B cell (primary cell): ENCODE measurements at regions not wholly inside any gene's neighbourhood (a gene's known extent, or its start where the extent isn't known, plus 50 kb on each side); places are given as distances from the start of the nearest gene placed in this dataset.

ENCODE experiments used
- ATAC-seq: fragments of 200-7000 bp; cut with Tn5 transposase; one replicate; pipeline ENCODE4 v1.10.0; 2021; ENCODE audit warnings: low read depth, mild to moderate bottlenecking, moderate number of reproducible peaks, moderate library complexity
- CTCF ChIA-PET: fragments of 350-600 bp; sonication (Branson Sonifier 250); formaldehyde crosslinking; loops from one replicate; lab custom pipeline; 2021; ENCODE audit warnings: antibody characterized with exemption, inconsistent platforms; lab: Charles Lee
- POLR2A ChIA-PET: fragments of 350-600 bp; sonication (Branson Sonifier 250); formaldehyde crosslinking; loops from one replicate; lab custom pipeline; 2021; ENCODE audit warnings: antibody characterized with exemption; lab: Charles Lee
- DNase-seq: peaks from one replicate; pipeline ENCODE4 v3.0.0; 2013
- H2AFZ ChIP-seq: 2 replicates; pipeline ENCODE4 v1.6.1; 2012; ENCODE audit warnings: mild to moderate bottlenecking, low read depth, low read length; ENCODE audit not compliant: insufficient read depth, poor library complexity, severe bottlenecking
- H3K27ac ChIP-seq, 2 donors: 1 replicate in 1 of 2; 2 replicates in 1 of 2; pipeline ENCODE4 v1.5.1; 2012 to 2013; ENCODE audit warnings: low read length in 2 of 2, mild to moderate bottlenecking in 2 of 2, moderate library complexity in 1 of 2
- H3K27me3 ChIP-seq, 4 experiments: fragments of 200-600 bp in 1 of 4; sonication (generic) in 1 of 4; replicated peaks in 1 of 4; 1 replicate in 2 of 4; 2 replicates in 2 of 4; pipeline versions ENCODE4 v1.6.1 to v1.7.0; 2013 to 2016; ENCODE audit warnings: low read length in 3 of 4, mild to moderate bottlenecking in 2 of 4, mixed read lengths in 1 of 4, moderate library complexity in 1 of 4; ENCODE audit not compliant: insufficient read depth in 4 of 4, control insufficient read depth in 3 of 4; ENCODE audit errors: control extremely low read depth in 1 of 4
- H3K36me3 ChIP-seq, 2 experiments: replicated peaks in 1 of 2; 1 replicate in 1 of 2; 2 replicates in 1 of 2; pipeline versions ENCODE4 v1.6.1 to v1.7.1; 2013; ENCODE audit warnings: low read length in 1 of 2; ENCODE audit not compliant: insufficient read depth in 2 of 2, control insufficient read depth in 1 of 2; ENCODE audit errors: control extremely low read depth in 1 of 2, extremely low read depth in 1 of 2
- H3K4me1 ChIP-seq, 2 donors: fragments of 200-600 bp in 1 of 2; sonication (generic) in 1 of 2; 1 replicate in 1 of 2; 2 replicates in 1 of 2; pipeline versions ENCODE4 v1.5.1 to v1.6.1; 2013 to 2017; ENCODE audit warnings: low read length in 2 of 2; ENCODE audit not compliant: control insufficient read depth in 2 of 2, insufficient read depth in 2 of 2
- H3K4me2 ChIP-seq: replicated peaks from 2 replicates; pipeline ENCODE3; 2012; ENCODE audit warnings: mild to moderate bottlenecking, low read depth, low read length; ENCODE audit not compliant: poor library complexity, severe bottlenecking
- H3K4me3 ChIP-seq, 5 experiments: fragments of 200-600 bp in 1 of 5; sonication (generic) in 1 of 5; 1 replicate in 3 of 5; 2 replicates in 2 of 5; pipeline versions ENCODE4 v1.5.1 to v1.7.0; 2011 to 2016; ENCODE audit warnings: low read length in 4 of 5, mild to moderate bottlenecking in 4 of 5, low read depth in 2 of 5, control low read depth in 1 of 5, moderate library complexity in 1 of 5; ENCODE audit not compliant: insufficient read depth in 1 of 5; ENCODE audit errors: control extremely low read depth in 1 of 5, extremely low read depth in 1 of 5
- H3K79me2 ChIP-seq: fragments of 200-600 bp; sonication (generic); one replicate; pipeline ENCODE4 v1.6.0; 2016; ENCODE audit warnings: low read length; ENCODE audit not compliant: control insufficient read depth, insufficient read depth
- H3K9ac ChIP-seq: fragments of 200-600 bp; sonication (generic); 2 replicates; pipeline ENCODE4 v1.6.1; 2017; ENCODE audit warnings: mild to moderate bottlenecking, low read length, moderate library complexity
- H3K9me3 ChIP-seq, 3 donors: one replicate each; pipeline versions ENCODE4 v1.6.1 to v1.7.1; 2013; ENCODE audit warnings: low read length in 2 of 3; ENCODE audit not compliant: control insufficient read depth in 2 of 3, insufficient read depth in 1 of 3; ENCODE audit errors: control extremely low read depth in 1 of 3
- H4K20me1 ChIP-seq: 2 replicates; pipeline ENCODE4 v1.6.0; 2012; ENCODE audit warnings: mild to moderate bottlenecking, low read length; ENCODE audit not compliant: insufficient read depth, control insufficient read depth, poor library complexity, severe bottlenecking
- H3K27ac Mint-ChIP-seq: one replicate; pipeline ENCODE4 v1.8.0; 2021; ENCODE audit warnings: mixed read lengths
- H3K27me3 Mint-ChIP-seq: one replicate; pipeline ENCODE4 v1.8.0; 2021; ENCODE audit warnings: mixed read lengths
- H3K4me1 Mint-ChIP-seq: one replicate; pipeline ENCODE4 v1.8.0; 2021; ENCODE audit warnings: mixed read lengths
- H3K4me3 Mint-ChIP-seq: one replicate; pipeline ENCODE4 v1.8.0; 2021; ENCODE audit warnings: mixed read lengths
- H3K9me3 Mint-ChIP-seq: one replicate; pipeline ENCODE4 v1.8.0; 2022; ENCODE audit warnings: mixed read lengths; ENCODE audit not compliant: insufficient read depth
- EZH2 ChIP-seq: IDR thresholded peaks from 2 replicates; pipeline ENCODE4 v1.6.1; 2012; ENCODE audit warnings: borderline replicate concordance, low read depth, mild to moderate bottlenecking, moderate library complexity, low read length; ENCODE audit not compliant: insufficient read depth, poor library complexity, severe bottlenecking
- WGBS: methylation state at CpG from one replicate; pipeline ENCODE4 v1.1.5; 2013; ENCODE audit warnings: missing lambda C conversion rate; ENCODE audit not compliant: insufficient coverage; 5-methylcytosine and 5-hydroxymethylcytosine counted together
- intact Hi-C: fragments of 100-400 bp; cut with micrococcal nuclease; formaldehyde crosslinking; loops from one replicate; pipeline ENCODE4 v1.10.0; 2022
- TF ChIP-seq, protein P1 (sequence below): fragments of 200-600 bp; IDR thresholded peaks from one replicate; pipeline ENCODE4 v1.8.0; 2022; ENCODE audit warnings: antibody characterized with exemption, mild to moderate bottlenecking

- WGBS = 80% methylated on average over 1 of the region's 2 CpGs
- Mint-ChIP-seq H3K27me3 (no peaks in the 10 kb centered on the region), H3K4me3 (no peak overlapping the region), H3K9me3 (no peaks in the 10 kb centered on the region), H3K27ac (no peak overlapping the region), H3K4me1 (no peaks in the 10 kb centered on the region)
- no peaks in the 10 kb centered on the region for H4K20me1 ChIP-seq
- H3K27ac ChIP-seq = no peak overlapping the region
- no peaks in the 10 kb centered on the region for H3K27me3 ChIP-seq
- DNase-seq (no peak), ATAC-seq (no peak)
- H3K9me3 ChIP-seq = no peaks in the 10 kb centered on the region
- H3K9ac ChIP-seq = no peak overlapping the region
- ChIA-PET POLR2A (no interaction called here), CTCF (no interaction called here)
- H3K4me3 ChIP-seq = no peak overlapping the region
- H3K4me2 ChIP-seq = no peak overlapping the region
- no peaks in the 10 kb centered on the region for H3K79me2 ChIP-seq
- TF ChIP-seq, protein P1, sequence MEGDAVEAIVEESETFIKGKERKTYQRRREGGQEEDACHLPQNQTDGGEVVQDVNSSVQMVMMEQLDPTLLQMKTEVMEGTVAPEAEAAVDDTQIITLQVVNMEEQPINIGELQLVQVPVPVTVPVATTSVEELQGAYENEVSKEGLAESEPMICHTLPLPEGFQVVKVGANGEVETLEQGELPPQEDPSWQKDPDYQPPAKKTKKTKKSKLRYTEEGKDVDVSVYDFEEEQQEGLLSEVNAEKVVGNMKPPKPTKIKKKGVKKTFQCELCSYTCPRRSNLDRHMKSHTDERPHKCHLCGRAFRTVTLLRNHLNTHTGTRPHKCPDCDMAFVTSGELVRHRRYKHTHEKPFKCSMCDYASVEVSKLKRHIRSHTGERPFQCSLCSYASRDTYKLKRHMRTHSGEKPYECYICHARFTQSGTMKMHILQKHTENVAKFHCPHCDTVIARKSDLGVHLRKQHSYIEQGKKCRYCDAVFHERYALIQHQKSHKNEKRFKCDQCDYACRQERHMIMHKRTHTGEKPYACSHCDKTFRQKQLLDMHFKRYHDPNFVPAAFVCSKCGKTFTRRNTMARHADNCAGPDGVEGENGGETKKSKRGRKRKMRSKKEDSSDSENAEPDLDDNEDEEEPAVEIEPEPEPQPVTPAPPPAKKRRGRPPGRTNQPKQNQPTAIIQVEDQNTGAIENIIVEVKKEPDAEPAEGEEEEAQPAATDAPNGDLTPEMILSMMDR = no peak
- TF ChIP-seq EZH2 = no peak
- H3K36me3 ChIP-seq = no peaks in the 10 kb centered on the region
- no peaks in the 10 kb centered on the region for H3K4me1 ChIP-seq
- H2AFZ ChIP-seq = no peak overlapping the region
- intact Hi-C loops = no loop called here
Observed at GRCh38 chr3:104206925-104207324, 1159.8 kb upstream of the ALCAM start.

DNA sequence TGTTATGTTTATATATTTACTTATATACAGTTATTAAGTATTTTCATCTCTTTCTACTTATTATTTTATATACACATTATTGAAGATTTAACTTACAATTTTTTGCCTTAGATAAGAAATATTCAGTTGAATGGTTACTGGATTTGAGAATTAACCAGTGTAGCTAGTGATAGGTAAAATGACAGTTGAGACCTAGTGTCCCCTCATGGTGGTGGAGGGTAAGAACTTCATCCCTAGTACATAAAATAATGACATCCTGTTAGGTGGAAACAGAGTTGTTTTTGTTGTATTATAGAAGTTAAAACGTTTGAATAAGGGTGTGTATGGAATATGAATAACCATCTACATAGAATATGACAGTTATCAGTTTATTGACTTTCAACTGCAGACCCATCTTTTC, 1152.4 kb upstream of the ALCAM start:
- no peak overlapping the region for H3K4me2 ChIP-seq
- whole genome bisulfite sequencing = no CpG with 5 or more reads among the region's 1 CpG
- Mint-ChIP-seq H3K4me1 (peaks cover 4% of the 10 kb centered on the region), H3K27ac (no peak overlapping the region), H3K27me3 (no peaks in the 10 kb centered on the region), H3K9me3 (peaks cover 2% of the 10 kb centered on the region), H3K4me3 (no peak overlapping the region)
- H3K9me3 ChIP-seq = no peaks in the 10 kb centered on the region
- no peaks in the 10 kb centered on the region for H3K4me1 ChIP-seq
- TF ChIP-seq EZH2 = no peak
- TF ChIP-seq, protein P1 = no peak
- POLR2A ChIA-PET = no interaction called here
- no peak overlapping the region for H2AFZ ChIP-seq
- H3K4me3 ChIP-seq = no peak overlapping the region
- H3K9ac ChIP-seq = no peak overlapping the region
- no peaks in the 10 kb centered on the region for H3K27me3 ChIP-seq
- no peaks in the 10 kb centered on the region for H3K79me2 ChIP-seq
- H3K36me3 ChIP-seq = no peaks in the 10 kb centered on the region
- intact Hi-C loops = no loop called here
- H3K27ac ChIP-seq = no peak overlapping the region
- H4K20me1 ChIP-seq = no peaks in the 10 kb centered on the region
- no peak for DNase-seq
- ATAC-seq = no peak
- CTCF ChIA-PET = no interaction called here
